ENCODE measurements at regions not wholly inside any gene's neighbourhood (a gene's known extent, or its start where the extent isn't known, plus 50 kb on each side); places are given as distances from the start of the nearest gene placed in this dataset.

- ChIA-PET SMC1A (ENCODE audit: uncharacterized antibody, unreplicated experiment) (no interaction called here), CTCF (no interaction called here), RAD21 (ENCODE audit: unreplicated experiment) (no interaction called here), POLR2A (interaction anchor here (0.6 kb wide), 1 partner anchor 768 kb away, joined by 4 read pairs; no protein-coding TSS in a partner anchor)
- H3K9ac ChIP-seq (ENCODE audit: control insufficient read depth, insufficient read depth, low read length), result no peak overlapping the region
- no peak for FAIRE-seq
- no TSS peak for BruUV-seq (replicated peaks)
- H4K20me1 ChIP-seq (ENCODE audit: control insufficient read depth, insufficient read depth), result no peaks in the 10 kb centered on the region
- no peak for ATAC-seq
- 15% methylated on average over 2 of the region's 2 CpGs for WGBS (ENCODE audit: insufficient coverage, insufficient replicate concordance, low lambda C conversion rate, missing lambda C conversion rate)
- H2AFZ ChIP-seq (ENCODE audit: control insufficient read depth, low read depth, low read length), result no peak overlapping the region
- DNase-seq (ENCODE audit: low read depth, low spot score), result no peak
- no peaks in the 10 kb centered on the region for H3K27me3 ChIP-seq (replicated peaks in 1 of 2; ENCODE audit: control insufficient read depth in 2 of 2, insufficient read depth in 2 of 2, low read length in 1 of 2)
- H3K79me2 ChIP-seq (ENCODE audit: control insufficient read depth, insufficient read depth, low read length), result no peaks in the 10 kb centered on the region
- no peaks in the 10 kb centered on the region for H3K36me3 ChIP-seq (ENCODE audit: control insufficient read depth in 2 of 2, insufficient read depth in 2 of 2, low read length in 1 of 2)
- no peaks in the 10 kb centered on the region; the same call in 2 of the 3 replicates for H3K9me3 ChIP-seq (replicated peaks; ENCODE audit: control insufficient read depth, insufficient read depth, low read length)
- H3K4me3 ChIP-seq, result no peak overlapping the region
- intact Hi-C loops (cut with micrococcal nuclease; ENCODE audit: unreplicated experiment) (no loop called here), in situ Hi-C loops (cut with MboI) (no loop called here)
- H3K27ac ChIP-seq (ENCODE audit: control insufficient read depth, insufficient read depth), result no peak overlapping the region
- no peaks in the 10 kb centered on the region for H3K4me1 ChIP-seq (ENCODE audit: control insufficient read depth, insufficient read depth, low read length)
- H3K4me2 ChIP-seq (ENCODE audit: control insufficient read depth, insufficient read depth), result no peak overlapping the region
- TF ChIP-seq, protein P1, sequence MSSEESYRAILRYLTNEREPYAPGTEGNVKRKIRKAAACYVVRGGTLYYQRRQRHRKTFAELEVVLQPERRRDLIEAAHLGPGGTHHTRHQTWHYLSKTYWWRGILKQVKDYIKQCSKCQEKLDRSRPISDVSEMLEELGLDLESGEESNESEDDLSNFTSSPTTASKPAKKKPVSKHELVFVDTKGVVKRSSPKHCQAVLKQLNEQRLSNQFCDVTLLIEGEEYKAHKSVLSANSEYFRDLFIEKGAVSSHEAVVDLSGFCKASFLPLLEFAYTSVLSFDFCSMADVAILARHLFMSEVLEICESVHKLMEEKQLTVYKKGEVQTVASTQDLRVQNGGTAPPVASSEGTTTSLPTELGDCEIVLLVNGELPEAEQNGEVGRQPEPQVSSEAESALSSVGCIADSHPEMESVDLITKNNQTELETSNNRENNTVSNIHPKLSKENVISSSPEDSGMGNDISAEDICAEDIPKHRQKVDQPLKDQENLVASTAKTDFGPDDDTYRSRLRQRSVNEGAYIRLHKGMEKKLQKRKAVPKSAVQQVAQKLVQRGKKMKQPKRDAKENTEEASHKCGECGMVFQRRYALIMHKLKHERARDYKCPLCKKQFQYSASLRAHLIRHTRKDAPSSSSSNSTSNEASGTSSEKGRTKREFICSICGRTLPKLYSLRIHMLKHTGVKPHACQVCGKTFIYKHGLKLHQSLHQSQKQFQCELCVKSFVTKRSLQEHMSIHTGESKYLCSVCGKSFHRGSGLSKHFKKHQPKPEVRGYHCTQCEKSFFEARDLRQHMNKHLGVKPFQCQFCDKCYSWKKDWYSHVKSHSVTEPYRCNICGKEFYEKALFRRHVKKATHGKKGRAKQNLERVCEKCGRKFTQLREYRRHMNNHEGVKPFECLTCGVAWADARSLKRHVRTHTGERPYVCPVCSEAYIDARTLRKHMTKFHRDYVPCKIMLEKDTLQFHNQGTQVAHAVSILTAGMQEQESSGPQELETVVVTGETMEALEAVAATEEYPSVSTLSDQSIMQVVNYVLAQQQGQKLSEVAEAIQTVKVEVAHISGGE (CRISPR knock-in tag; IDR thresholded peaks at IDR 0.05), result no peak
- TF ChIP-seq ZBTB40 (IDR thresholded peaks at IDR 0.05; ENCODE audit: borderline replicate concordance) (no peak), IKZF2 (IDR thresholded peaks at IDR 0.05) (no peak), SPI1 (IDR thresholded peaks at IDR 0.05; ENCODE audit: borderline replicate concordance, insufficient read depth, low read depth, low read length) (no peak), POU2F2 (IDR thresholded peaks at IDR 0.05; ENCODE audit: borderline replicate concordance, low read depth, low read length) (no peak), NFYA (IDR thresholded peaks at IDR 0.05; ENCODE audit: borderline replicate concordance, low read depth, low read length) (no peak), RB1 (IDR thresholded peaks at IDR 0.05; ENCODE audit: borderline replicate concordance) (no peak), E2F4 (IDR thresholded peaks at IDR 0.05; ENCODE audit: low read depth, low read length) (no peak), CHD4 (IDR thresholded peaks at IDR 0.05) (no peak), CBX3 (IDR thresholded peaks at IDR 0.05; ENCODE audit: borderline replicate concordance, low read depth) (no peak), PAX8 (IDR thresholded peaks at IDR 0.05) (no peak)
- TF ChIP-seq, protein P2, sequence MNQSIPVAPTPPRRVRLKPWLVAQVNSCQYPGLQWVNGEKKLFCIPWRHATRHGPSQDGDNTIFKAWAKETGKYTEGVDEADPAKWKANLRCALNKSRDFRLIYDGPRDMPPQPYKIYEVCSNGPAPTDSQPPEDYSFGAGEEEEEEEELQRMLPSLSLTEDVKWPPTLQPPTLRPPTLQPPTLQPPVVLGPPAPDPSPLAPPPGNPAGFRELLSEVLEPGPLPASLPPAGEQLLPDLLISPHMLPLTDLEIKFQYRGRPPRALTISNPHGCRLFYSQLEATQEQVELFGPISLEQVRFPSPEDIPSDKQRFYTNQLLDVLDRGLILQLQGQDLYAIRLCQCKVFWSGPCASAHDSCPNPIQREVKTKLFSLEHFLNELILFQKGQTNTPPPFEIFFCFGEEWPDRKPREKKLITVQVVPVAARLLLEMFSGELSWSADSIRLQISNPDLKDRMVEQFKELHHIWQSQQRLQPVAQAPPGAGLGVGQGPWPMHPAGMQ (IDR thresholded peaks at IDR 0.05; ENCODE audit: borderline replicate concordance), result no peak
- TF ChIP-seq, protein P3, sequence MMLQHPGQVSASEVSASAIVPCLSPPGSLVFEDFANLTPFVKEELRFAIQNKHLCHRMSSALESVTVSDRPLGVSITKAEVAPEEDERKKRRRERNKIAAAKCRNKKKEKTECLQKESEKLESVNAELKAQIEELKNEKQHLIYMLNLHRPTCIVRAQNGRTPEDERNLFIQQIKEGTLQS (IDR thresholded peaks at IDR 0.05; ENCODE audit: borderline replicate concordance, extremely low read depth, low read depth, low read length), result no peak
Measured at GRCh38 chrX:54866609-54867008, 54.0 kb upstream of the TRO start.
